ENCODE measurements at regions not wholly inside any gene's neighbourhood (a gene's known extent, or its start where the extent isn't known, plus 50 kb on each side); places are given as distances from the start of the nearest gene placed in this dataset.

- no peak overlapping the region for H3K18ac ChIP-seq (ENCODE audit: low read depth, low read length)
- no peak for ATAC-seq (ENCODE audit: low read depth)
- CTCF ChIA-PET, result no interaction called here
Observed at GRCh38 chr3:20288050-20288449, 102.0 kb upstream of the SGO1 start.

More at GRCh38 chr3:20288050-20288449, 102.0 kb upstream of the SGO1 start:
- no peaks in the 10 kb centered on the region for H3K36me3 ChIP-seq (ENCODE audit: control insufficient read depth, insufficient read depth, low read length)
- TF ChIP-seq FOS (IDR thresholded peaks at IDR 0.05; ENCODE audit: low read depth, low read length) (no peak), USF2 (IDR thresholded peaks at IDR 0.05; ENCODE audit: low read depth, low read length) (no peak), MXI1 (IDR thresholded peaks at IDR 0.05; ENCODE audit: borderline replicate concordance, low read depth, low read length) (no peak), SMC3 (IDR thresholded peaks at IDR 0.05; ENCODE audit: low read depth, low read length) (no peak), BHLHE40 (IDR thresholded peaks at IDR 0.05; ENCODE audit: low read depth, low read length) (no peak)
- H2BK120ac ChIP-seq (ENCODE audit: low read depth, low read length), result no peak overlapping the region
- POLR2A ChIA-PET (ENCODE audit: unreplicated experiment), result no interaction called here
- H3K4me2 ChIP-seq (ENCODE audit: low read depth, low read length), result no peak overlapping the region
- no peak overlapping the region for H4K8ac ChIP-seq (ENCODE audit: low read depth in 2 of 2, low read length in 2 of 2)
- H2AK9ac ChIP-seq (replicated peaks; ENCODE audit: low read depth, low read length, poor library complexity), result no peak overlapping the region
- BruUV-seq (replicated peaks), result no TSS peak
- no peaks in the 10 kb centered on the region for H3K27me3 ChIP-seq (ENCODE audit: control insufficient read depth, insufficient read depth, low read length)
- H4K91ac ChIP-seq (ENCODE audit: insufficient read depth, low read depth, low read length), result no peak overlapping the region
- H3K56ac ChIP-seq (ENCODE audit: extremely low read depth, insufficient read depth, low read length), result no peak overlapping the region
- peaks cover 10% of the 10 kb centered on the region for H3K9me3 ChIP-seq (ENCODE audit: control insufficient read depth, insufficient read depth, low read length)
- H3K4me1 ChIP-seq (ENCODE audit: control insufficient read depth, insufficient read depth, low read length), result no peaks in the 10 kb centered on the region
- H2AK5ac ChIP-seq (ENCODE audit: low read depth, low read length), result no peak overlapping the region
- in situ Hi-C loops (cut with MboI; ENCODE audit: low sequenced_read_pairs) (no loop called here), dilution Hi-C loops (cut with HindIII; ENCODE audit: low sequenced_read_pairs, unreplicated experiment) (no loop called here), intact Hi-C loops (cut with micrococcal nuclease) (no loop called here)
- no peak overlapping the region for H2AFZ ChIP-seq (replicated peaks; ENCODE audit: low read length, poor library complexity)
- H2BK5ac ChIP-seq (ENCODE audit: low read depth, low read length, poor library complexity, severe bottlenecking), result no peak overlapping the region
- H2BK15ac ChIP-seq (ENCODE audit: low read depth, low read length), result no peak overlapping the region
- no peak overlapping the region for H3K9ac ChIP-seq (ENCODE audit: low read depth, low read length)
- H3K4me3 ChIP-seq (ENCODE audit: insufficient read depth, low read depth, low read length), result no peak overlapping the region
- H3K79me1 ChIP-seq (ENCODE audit: low read depth in 1 of 2, low read length in 2 of 2), result no peaks in the 10 kb centered on the region
- no peak overlapping the region for H3K4ac ChIP-seq (ENCODE audit: low read depth, low read length)
- H2BK20ac ChIP-seq (ENCODE audit: low read depth, low read length), result no peak overlapping the region
- no peak overlapping the region for H3K23ac ChIP-seq (ENCODE audit: low read depth, low read length)
- H4K5ac ChIP-seq (ENCODE audit: low read depth, low read length), result no peak overlapping the region
- no peaks in the 10 kb centered on the region for H3K9me1 ChIP-seq (ENCODE audit: insufficient read depth, low read length)
- no peaks in the 10 kb centered on the region for H4K20me1 ChIP-seq (ENCODE audit: insufficient read depth, low read length)
- H3K14ac ChIP-seq (replicated peaks; ENCODE audit: low read depth, low read length), result no peak overlapping the region
- no peak for DNase-seq
- H3K27ac ChIP-seq (ENCODE audit: insufficient read depth, low read length), result no peak overlapping the region
